Ovary (tissue), 3 donors: ENCODE measurements at regions not wholly inside any gene's neighbourhood (a gene's known extent, or its start where the extent isn't known, plus 50 kb on each side); places are given as distances from the start of the nearest gene placed in this dataset.
"Not testable (repeated sequence)": the region's sequence is repeated elsewhere in the genome, so short reads cannot be mapped to it uniquely, and the experiment has no call there.

ENCODE experiments used
- POLR2A ChIP-seq: fragments of 450-650 bp; IDR thresholded peaks from one replicate; pipeline ENCODE4 v1.6.1; 2017; ENCODE audit warnings: antibody characterized with exemption, mild to moderate bottlenecking, moderate library complexity
- TF ChIP-seq, protein P1 (sequence below), 3 donors: fragments of 450-650 bp in 2 of 3; fragments of 200-600 bp in 1 of 3; IDR thresholded peaks; one replicate each; pipeline versions ENCODE4 v1.5.1 to v1.8.0; 2016 to 2022; ENCODE audit warnings: antibody characterized with exemption in 3 of 3, mild to moderate bottlenecking in 1 of 3
- donor health status: DM: no; HTN: no; CAD: no.

DNA sequence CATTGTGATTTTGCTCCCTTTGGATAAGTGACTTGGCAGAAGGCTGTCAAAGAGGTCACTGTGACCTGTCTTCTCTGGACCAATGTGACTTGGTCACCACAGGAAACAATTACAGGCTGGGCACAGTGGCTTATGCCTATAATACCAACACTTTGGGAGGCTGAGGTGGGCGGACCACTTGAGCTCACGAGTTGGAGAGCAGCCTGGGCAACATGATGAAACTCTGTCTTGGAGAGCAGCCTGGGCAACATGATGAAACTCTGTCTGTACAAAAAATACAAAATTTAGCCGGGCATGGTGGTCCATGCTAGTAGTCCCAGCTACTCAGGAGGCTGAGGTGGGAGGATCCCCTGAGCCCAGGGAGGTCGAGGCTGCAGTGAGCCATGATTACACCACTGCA, 256.9 kb downstream of the FAM72C start:
- TF ChIP-seq, protein P1, sequence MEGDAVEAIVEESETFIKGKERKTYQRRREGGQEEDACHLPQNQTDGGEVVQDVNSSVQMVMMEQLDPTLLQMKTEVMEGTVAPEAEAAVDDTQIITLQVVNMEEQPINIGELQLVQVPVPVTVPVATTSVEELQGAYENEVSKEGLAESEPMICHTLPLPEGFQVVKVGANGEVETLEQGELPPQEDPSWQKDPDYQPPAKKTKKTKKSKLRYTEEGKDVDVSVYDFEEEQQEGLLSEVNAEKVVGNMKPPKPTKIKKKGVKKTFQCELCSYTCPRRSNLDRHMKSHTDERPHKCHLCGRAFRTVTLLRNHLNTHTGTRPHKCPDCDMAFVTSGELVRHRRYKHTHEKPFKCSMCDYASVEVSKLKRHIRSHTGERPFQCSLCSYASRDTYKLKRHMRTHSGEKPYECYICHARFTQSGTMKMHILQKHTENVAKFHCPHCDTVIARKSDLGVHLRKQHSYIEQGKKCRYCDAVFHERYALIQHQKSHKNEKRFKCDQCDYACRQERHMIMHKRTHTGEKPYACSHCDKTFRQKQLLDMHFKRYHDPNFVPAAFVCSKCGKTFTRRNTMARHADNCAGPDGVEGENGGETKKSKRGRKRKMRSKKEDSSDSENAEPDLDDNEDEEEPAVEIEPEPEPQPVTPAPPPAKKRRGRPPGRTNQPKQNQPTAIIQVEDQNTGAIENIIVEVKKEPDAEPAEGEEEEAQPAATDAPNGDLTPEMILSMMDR (IDR thresholded peaks at IDR 0.05): not testable (repeated sequence)
- not testable (repeated sequence) for TF ChIP-seq POLR2A
